ENCODE measurements at regions not wholly inside any gene's neighbourhood (a gene's known extent, or its start where the extent isn't known, plus 50 kb on each side); places are given as distances from the start of the nearest gene placed in this dataset.

DNA sequence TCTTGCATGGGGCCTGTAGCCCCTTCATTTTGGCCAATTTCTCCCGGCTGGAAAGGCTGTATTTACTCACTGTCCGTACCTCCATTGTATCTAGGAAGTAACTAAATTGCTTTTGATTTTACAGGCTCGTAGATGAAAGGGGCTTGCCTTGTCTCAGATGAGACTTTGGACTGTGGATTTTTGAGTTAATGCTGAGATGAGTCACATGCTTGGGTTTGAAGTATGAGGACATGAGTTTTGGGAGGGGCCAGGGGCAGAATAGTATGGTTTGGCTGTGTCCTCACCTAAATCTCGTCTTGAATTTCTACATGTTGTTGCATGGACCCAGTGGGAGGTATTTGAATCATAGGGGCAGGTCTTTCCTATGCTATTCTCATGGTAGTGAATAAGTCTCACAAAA, 407.6 kb upstream of the NDST3 start:
- DNase-seq, result no peak
- no peaks in the 10 kb centered on the region for H3K27me3 ChIP-seq (ENCODE audit: insufficient read depth, low read depth)
- POLR2A ChIA-PET (ENCODE audit: unreplicated experiment), result no interaction called here

DNA sequence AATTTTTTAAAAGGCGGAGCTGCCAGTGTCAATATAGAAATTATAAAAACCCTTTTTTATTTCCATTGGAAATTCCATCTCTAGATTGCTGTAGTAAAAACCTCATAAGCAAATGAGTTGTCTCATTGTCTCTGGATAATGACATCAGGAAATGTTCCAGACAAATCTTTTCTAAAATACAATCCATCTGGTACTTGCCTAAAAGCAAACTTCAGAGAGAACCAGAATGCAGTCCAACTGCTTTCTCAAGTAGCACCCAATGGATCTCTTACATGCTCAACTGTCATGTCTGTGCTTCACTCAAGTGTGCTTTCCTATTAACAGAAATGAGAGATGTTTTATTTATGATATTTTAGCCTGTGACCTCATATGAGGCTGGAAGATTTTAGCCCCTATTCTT, 399.6 kb upstream of the NDST3 start:
- H3K9me2 ChIP-seq (ENCODE audit: insufficient read depth), result no peaks in the 10 kb centered on the region
- no peak overlapping the region for H3K4me2 ChIP-seq
- H3K4me1 ChIP-seq (replicated peaks; ENCODE audit: insufficient read depth), result no peaks in the 10 kb centered on the region
- no TSS peak for BruUV-seq (replicated peaks)
- no peaks in the 10 kb centered on the region for H3F3A ChIP-seq (ENCODE audit: insufficient read depth, low read depth)
- no peak overlapping the region for H3K4me3 ChIP-seq
- no peaks in the 10 kb centered on the region for H4K20me1 ChIP-seq (ENCODE audit: insufficient read depth)
- ChIA-PET CTCF (no interaction called here), POLR2A (ENCODE audit: unreplicated experiment) (no interaction called here)
- intact Hi-C loops (cut with micrococcal nuclease; ENCODE audit: unreplicated experiment), result no loop called here
- H2AFZ ChIP-seq, result no peak overlapping the region
- DNase-seq, result no peak
- TF ChIP-seq, protein P1, sequence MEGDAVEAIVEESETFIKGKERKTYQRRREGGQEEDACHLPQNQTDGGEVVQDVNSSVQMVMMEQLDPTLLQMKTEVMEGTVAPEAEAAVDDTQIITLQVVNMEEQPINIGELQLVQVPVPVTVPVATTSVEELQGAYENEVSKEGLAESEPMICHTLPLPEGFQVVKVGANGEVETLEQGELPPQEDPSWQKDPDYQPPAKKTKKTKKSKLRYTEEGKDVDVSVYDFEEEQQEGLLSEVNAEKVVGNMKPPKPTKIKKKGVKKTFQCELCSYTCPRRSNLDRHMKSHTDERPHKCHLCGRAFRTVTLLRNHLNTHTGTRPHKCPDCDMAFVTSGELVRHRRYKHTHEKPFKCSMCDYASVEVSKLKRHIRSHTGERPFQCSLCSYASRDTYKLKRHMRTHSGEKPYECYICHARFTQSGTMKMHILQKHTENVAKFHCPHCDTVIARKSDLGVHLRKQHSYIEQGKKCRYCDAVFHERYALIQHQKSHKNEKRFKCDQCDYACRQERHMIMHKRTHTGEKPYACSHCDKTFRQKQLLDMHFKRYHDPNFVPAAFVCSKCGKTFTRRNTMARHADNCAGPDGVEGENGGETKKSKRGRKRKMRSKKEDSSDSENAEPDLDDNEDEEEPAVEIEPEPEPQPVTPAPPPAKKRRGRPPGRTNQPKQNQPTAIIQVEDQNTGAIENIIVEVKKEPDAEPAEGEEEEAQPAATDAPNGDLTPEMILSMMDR (conservative IDR thresholded peaks at IDR 0.05), result no peak
- no peak for TF ChIP-seq EZH2 (IDR thresholded peaks at IDR 0.05; ENCODE audit: low read depth)
- no peaks in the 10 kb centered on the region for H3K36me3 ChIP-seq (ENCODE audit: low read depth)
- no peaks in the 10 kb centered on the region for H3K27me3 ChIP-seq (ENCODE audit: insufficient read depth, low read depth)
- H3K9me3 ChIP-seq (ENCODE audit: insufficient read depth, low read depth), result no peaks in the 10 kb centered on the region
- H3K79me2 ChIP-seq (ENCODE audit: low read depth), result no peaks in the 10 kb centered on the region
- no peak overlapping the region for H3K27ac ChIP-seq

More for the DNA sequence above, 407.6 kb upstream of the NDST3 start:
- intact Hi-C loops (cut with micrococcal nuclease; ENCODE audit: unreplicated experiment), result no loop called here
- no peaks in the 10 kb centered on the region for H3K9me3 ChIP-seq (ENCODE audit: insufficient read depth, low read depth)
- H3K36me3 ChIP-seq (ENCODE audit: low read depth), result no peaks in the 10 kb centered on the region
- H3F3A ChIP-seq (ENCODE audit: insufficient read depth, low read depth), result no peaks in the 10 kb centered on the region
- H3K4me2 ChIP-seq, result no peak overlapping the region
- CTCF ChIA-PET, result no interaction called here
- H2AFZ ChIP-seq, result no peak overlapping the region
- TF ChIP-seq, protein P1 (conservative IDR thresholded peaks at IDR 0.05), result no peak
- no peak for TF ChIP-seq EZH2 (IDR thresholded peaks at IDR 0.05; ENCODE audit: low read depth)
- H3K9me2 ChIP-seq (ENCODE audit: insufficient read depth), result no peaks in the 10 kb centered on the region
- H3K79me2 ChIP-seq (ENCODE audit: low read depth), result no peaks in the 10 kb centered on the region
- no TSS peak for BruUV-seq (replicated peaks)
- no peaks in the 10 kb centered on the region for H4K20me1 ChIP-seq (ENCODE audit: insufficient read depth)
- H3K27ac ChIP-seq, result no peak overlapping the region
- no peak overlapping the region for H3K4me3 ChIP-seq
- no peaks in the 10 kb centered on the region for H3K4me1 ChIP-seq (replicated peaks; ENCODE audit: insufficient read depth)

DNA sequence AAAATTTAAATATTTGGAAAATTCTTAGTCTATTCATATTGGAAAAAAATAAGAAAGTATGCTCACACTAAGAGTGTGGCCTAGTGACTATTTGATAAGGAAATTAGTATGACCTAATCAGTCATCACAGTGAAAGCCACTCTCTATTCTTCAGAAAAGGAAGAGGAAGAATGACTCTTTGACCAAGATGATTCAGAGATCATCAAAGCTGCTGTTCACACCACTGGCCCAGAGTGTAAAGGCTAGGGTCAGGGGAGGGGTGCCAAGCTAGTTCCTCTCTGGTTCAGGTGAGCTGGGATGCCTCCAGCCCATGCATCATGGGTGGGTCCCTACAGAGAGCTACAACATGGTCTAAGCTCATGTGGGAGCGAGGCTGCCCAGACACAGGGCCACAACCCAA, 396.9 kb upstream of the NDST3 start:
- DNase-seq, result no peak
- no peaks in the 10 kb centered on the region for H3K79me2 ChIP-seq (ENCODE audit: low read depth)
- no peak overlapping the region for H3K4me2 ChIP-seq
- H3K4me3 ChIP-seq, result no peak overlapping the region
- H3K9me3 ChIP-seq (ENCODE audit: insufficient read depth, low read depth), result no peaks in the 10 kb centered on the region
- no peaks in the 10 kb centered on the region for H3K27me3 ChIP-seq (ENCODE audit: insufficient read depth, low read depth)
- H3K9me2 ChIP-seq (ENCODE audit: insufficient read depth), result no peaks in the 10 kb centered on the region
- intact Hi-C loops (cut with micrococcal nuclease; ENCODE audit: unreplicated experiment), result no loop called here
- TF ChIP-seq, protein P1 (conservative IDR thresholded peaks at IDR 0.05), result no peak
- no peak for TF ChIP-seq EZH2 (IDR thresholded peaks at IDR 0.05; ENCODE audit: low read depth)
- H2AFZ ChIP-seq, result no peak overlapping the region
- POLR2A ChIA-PET (ENCODE audit: unreplicated experiment), result no interaction called here
- no peaks in the 10 kb centered on the region for H3F3A ChIP-seq (ENCODE audit: insufficient read depth, low read depth)
- no peaks in the 10 kb centered on the region for H3K4me1 ChIP-seq (replicated peaks; ENCODE audit: insufficient read depth)
- CTCF ChIA-PET, result no interaction called here
- H3K36me3 ChIP-seq (ENCODE audit: low read depth), result no peaks in the 10 kb centered on the region
- H4K20me1 ChIP-seq (ENCODE audit: insufficient read depth), result no peaks in the 10 kb centered on the region
- H3K27ac ChIP-seq, result no peak overlapping the region
- no TSS peak for BruUV-seq (replicated peaks)

Measured in PC-9 (cell line).